Retinal pigment epithelial cell (primary cell): ENCODE measurements at regions not wholly inside any gene's neighbourhood (a gene's known extent, or its start where the extent isn't known, plus 50 kb on each side); places are given as distances from the start of the nearest gene placed in this dataset.

Source experiments
- DNase-seq: peaks from one replicate; pipeline ENCODE4 v3.0.0-alpha.2; 2010; ENCODE audit warnings: low read depth
- H3K4me3 ChIP-seq: 2 replicates; pipeline ENCODE4 v1.5.1; 2011; ENCODE audit warnings: mild to moderate bottlenecking, low read length, control low read depth, moderate library complexity
- TF ChIP-seq, protein P1 (sequence below): conservative IDR thresholded peaks from 2 replicates; pipeline ENCODE4 v1.5.1; 2011; ENCODE audit warnings: low read depth, low read length, control low read depth, inconsistent platforms

DNA sequence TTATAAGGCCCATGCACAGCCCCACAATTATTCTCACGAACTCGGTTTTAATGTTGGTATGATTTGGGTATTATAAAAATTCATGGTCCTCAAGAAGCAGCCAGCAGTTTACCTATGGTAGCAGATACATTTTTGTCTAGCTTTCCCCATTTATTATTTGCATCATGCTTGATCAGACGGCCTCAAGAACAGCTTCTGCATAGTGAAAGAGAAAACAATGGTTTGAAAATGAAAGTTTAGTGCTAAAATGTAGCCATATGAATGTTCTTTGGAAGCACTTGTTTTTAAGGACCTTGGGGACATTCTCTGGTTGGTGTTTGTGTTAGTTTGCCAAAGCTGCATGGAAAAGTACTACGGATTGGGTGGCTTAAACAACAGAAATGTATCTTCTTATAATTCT is 72.4 kb upstream of the CPHXL start:
- DNase-seq, result no peak
- H3K4me3 ChIP-seq, result no peak overlapping the region
- TF ChIP-seq, protein P1, sequence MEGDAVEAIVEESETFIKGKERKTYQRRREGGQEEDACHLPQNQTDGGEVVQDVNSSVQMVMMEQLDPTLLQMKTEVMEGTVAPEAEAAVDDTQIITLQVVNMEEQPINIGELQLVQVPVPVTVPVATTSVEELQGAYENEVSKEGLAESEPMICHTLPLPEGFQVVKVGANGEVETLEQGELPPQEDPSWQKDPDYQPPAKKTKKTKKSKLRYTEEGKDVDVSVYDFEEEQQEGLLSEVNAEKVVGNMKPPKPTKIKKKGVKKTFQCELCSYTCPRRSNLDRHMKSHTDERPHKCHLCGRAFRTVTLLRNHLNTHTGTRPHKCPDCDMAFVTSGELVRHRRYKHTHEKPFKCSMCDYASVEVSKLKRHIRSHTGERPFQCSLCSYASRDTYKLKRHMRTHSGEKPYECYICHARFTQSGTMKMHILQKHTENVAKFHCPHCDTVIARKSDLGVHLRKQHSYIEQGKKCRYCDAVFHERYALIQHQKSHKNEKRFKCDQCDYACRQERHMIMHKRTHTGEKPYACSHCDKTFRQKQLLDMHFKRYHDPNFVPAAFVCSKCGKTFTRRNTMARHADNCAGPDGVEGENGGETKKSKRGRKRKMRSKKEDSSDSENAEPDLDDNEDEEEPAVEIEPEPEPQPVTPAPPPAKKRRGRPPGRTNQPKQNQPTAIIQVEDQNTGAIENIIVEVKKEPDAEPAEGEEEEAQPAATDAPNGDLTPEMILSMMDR, result no peak

DNA sequence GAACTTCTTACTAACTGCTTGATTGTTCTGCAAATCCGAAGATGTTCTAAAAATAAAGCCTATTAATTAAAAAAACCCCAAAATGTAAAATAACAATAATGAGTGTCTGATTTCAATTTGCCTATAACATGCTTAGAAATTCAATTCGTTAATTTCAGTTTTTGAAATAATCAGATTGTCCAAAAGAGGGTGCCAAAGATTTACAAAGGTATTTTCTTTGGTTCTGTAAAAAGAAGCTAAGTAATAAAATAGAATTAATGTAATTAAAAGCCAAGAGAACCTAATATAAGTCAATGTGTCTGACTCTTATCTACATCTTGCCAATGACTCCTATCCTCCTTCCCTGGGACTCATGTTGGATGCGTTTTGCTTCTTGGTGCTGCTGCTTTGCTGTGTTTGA is 75.0 kb upstream of the CPHXL start:
- TF ChIP-seq, protein P1, result no peak
- no peak overlapping the region for H3K4me3 ChIP-seq
- DNase-seq, result no peak

DNA sequence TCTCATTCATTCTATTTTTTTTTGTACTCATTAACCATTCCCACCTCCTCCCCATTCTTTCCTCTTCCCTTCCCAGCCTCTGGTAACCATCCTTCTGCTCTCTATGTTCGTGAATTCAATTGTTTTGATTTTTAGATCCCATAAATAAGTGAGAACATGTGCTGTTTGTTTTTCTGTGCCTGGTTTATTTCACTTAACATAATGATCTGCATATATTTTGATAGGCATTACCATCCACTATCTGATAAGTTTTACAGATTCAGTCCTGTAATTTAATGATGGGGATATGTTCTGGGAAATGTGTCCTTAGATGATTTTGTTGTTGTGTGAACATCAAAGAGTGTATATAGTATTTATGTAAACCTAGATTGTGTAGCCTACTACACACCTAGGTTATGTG is 77.5 kb upstream of the CPHXL start:
- no peak overlapping the region for H3K4me3 ChIP-seq
- TF ChIP-seq, protein P1, result no peak
- DNase-seq, result no peak

GRCh38 chr16:75804368-75804767 is 78.1 kb upstream of the CPHXL start:
- DNase-seq, result no peak
- no peak overlapping the region for H3K4me3 ChIP-seq
- TF ChIP-seq, protein P1, result no peak

DNA sequence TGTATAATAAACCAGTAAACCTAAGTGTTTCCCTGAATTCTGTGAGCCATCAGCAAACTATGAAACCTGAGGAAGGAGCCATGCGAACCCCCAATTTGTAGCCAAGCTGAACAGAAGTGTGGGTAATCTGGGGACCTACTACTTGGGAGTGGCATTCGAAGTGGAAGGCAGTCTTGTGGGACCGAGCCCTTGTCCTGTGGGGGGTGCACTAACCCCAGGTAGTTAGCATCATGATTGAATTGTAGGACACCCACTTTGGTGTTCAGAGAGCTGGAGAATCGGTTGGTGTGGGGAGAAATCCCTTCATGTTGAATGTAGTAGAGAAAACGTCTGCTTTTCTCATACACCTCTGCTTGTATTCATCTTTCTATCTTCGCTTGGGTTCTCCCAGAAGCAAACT is 79.7 kb upstream of the CPHXL start:
- DNase-seq, result no peak
- TF ChIP-seq, protein P1, result no peak
- no peak overlapping the region for H3K4me3 ChIP-seq

DNA sequence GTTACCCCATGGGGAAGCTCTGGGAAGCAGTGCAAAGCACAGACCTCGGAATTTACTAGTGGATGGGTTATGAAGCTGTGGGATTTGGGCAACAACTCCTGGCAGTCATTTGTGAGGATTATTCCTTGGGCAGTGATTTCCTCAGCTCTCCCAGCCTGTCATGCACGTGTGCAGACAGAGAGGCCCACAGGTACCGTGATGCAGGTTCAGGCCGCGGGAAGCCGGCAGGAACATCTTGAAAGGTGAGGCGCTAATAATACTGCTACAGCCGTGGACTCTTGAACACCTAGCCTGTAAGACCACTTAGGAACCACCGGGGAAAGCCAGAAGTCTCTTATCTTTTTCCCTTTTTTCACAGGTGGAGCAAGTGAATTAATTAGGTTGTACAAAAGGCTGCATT is 80.2 kb upstream of the CPHXL start:
- no peak overlapping the region for H3K4me3 ChIP-seq
- DNase-seq, result no peak
- TF ChIP-seq, protein P1, result no peak

GRCh38 chr16:75810342-75810741 is 84.1 kb upstream of the CPHXL start:
- no peak overlapping the region for H3K4me3 ChIP-seq
- TF ChIP-seq, protein P1, result no peak
- DNase-seq, result no peak
